ENCODE measurements at regions not wholly inside any gene's neighbourhood (a gene's known extent, or its start where the extent isn't known, plus 50 kb on each side); places are given as distances from the start of the nearest gene placed in this dataset.
"Not testable (repeated sequence)": the region's sequence is repeated elsewhere in the genome, so short reads cannot be mapped to it uniquely, and the experiment has no call there.

- DNase-seq, result no peak
Measured at GRCh38 chr16:17983114-17983513, 353.4 kb downstream of the NPIPA8 start.

DNA sequence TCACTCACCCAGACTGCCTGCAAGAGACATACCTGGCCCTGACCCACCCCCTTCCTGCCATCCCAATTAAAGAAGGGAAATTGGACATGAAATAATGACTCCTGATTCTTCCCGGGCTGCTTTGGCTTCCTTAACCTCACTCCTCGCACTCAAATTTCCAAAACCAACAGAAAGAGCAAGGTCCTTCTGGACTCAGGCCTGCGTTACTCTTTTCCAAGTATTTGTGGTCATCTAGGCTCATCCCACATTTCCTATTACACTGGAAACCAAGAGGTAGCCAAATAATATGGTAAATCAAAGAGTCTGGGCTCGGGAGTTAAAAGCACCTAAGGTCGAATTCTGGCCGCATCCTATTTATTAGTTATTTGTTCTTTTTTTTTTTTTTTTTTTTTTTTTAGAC is 359.3 kb downstream of the NPIPA8 start:
- DNase-seq, result no peak

- DNase-seq, result no peak
Measured at GRCh38 chr16:17972460-17972943, 364.0 kb downstream of the NPIPA8 start.

DNA sequence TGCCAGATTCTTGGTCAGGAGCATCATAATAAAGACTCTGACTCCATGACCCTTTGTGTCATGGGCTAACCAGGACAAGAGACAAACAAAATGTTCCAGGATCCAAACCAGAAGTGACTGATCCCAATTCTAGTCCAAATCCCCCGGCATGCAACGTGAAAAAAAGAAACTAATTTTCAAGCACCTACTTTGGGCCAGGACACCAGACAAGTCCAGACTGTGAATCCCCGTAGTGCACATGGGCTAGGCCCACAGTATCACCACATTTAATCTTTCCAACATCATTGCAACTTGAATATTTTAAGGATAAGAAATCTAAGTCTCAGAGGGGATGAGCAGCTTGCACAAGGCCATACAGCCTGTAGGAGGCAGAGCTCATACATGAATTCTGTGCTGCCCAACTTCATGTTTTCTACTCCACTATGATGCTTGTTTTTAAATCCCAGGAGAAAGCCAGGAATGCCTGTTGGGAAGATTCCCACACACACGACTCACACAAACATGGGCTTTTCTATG is 365.7 kb downstream of the NPIPA8 start:
- no peak for DNase-seq

- no peak for DNase-seq
Measured at GRCh38 chr16:17970157-17970765, 366.3 kb downstream of the NPIPA8 start.

- DNase-seq, result no peak
Measured at GRCh38 chr16:17965133-17965900, 371.2 kb downstream of the NPIPA8 start.

DNA sequence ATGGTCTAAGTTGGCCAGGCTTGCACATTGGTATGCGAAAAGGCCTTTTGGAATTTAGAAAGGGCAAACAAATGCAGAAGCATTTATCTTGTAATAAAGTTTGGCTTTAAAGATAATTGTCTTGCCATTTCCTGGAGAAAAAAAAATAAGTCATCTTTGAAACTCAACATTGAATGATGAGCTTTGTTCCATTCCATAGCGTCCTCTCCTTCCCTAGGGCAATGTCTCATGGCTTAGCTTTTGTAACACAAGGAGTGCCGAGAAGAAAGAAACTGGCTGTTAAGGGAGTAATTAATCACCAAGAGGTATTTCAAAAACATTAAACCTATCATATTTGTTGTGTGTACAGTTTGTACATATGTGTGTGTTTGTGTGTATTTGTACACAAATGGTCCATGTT is 372.3 kb downstream of the NPIPA8 start:
- DNase-seq, result no peak

GRCh38 chr16:17963185-17963836 is 373.2 kb downstream of the NPIPA8 start:
- no peak for DNase-seq

DNA sequence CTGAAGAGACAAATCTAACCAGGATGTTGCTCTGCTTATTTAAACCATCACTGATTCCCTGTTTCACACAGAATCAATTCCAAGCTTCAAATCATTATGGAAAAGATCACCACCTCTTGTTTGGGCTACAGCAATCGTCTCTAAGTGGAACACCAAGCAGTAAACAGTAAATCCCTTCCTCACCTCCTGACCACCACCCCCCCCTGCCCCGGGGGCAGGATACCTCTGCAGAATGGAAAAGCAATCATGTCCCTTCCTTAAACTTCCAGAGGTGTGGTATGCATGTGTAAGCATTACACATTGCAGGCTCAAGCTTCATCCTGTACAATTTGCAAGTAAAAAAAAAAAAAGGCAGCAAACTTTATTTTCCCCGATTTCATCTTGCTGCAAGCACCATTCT is 373.8 kb downstream of the NPIPA8 start:
- no peak for DNase-seq

GRCh38 chr16:17961822-17962221 is 374.7 kb downstream of the NPIPA8 start:
- DNase-seq, result not testable (repeated sequence)

- no peak for DNase-seq
Measured at GRCh38 chr16:17951378-17951777, 385.2 kb downstream of the NPIPA8 start.

DNA sequence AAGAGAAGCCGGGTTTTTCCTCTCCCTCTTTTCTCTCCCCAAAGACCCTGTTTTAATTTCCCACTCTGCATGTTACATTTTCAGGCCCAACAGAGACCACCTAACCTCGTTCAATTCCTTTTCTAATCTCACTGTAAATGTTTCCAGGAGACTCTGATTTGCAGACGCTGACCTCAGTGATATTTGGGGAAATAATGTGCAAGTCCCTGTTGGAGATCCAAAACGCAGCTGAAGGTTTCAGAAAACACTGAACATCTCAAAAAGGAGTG is 386.6 kb downstream of the NPIPA8 start:
- DNase-seq, result no peak

- no peak for DNase-seq
Measured at GRCh38 chr16:17949141-17949981, 387.2 kb downstream of the NPIPA8 start.

DNA sequence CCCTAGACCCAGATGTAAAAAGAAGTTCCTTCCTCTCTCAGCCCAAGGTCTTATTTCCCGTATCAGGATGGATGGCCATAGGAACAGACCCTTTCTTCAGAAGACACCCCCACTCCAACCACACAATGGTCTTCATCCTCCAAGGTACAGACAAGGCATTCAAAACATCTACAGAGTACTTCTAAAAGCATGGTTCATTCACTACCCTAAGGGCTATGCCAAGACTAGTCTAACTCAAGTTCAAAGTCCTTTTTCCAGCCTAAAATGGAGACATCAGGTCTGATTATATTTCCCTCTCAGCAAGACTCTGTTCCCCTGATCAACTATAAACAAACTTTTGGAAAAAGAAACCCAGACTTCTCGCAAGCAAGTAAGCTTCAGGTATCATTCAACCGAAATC is 388.9 kb downstream of the NPIPA8 start:
- no peak for DNase-seq

DNA sequence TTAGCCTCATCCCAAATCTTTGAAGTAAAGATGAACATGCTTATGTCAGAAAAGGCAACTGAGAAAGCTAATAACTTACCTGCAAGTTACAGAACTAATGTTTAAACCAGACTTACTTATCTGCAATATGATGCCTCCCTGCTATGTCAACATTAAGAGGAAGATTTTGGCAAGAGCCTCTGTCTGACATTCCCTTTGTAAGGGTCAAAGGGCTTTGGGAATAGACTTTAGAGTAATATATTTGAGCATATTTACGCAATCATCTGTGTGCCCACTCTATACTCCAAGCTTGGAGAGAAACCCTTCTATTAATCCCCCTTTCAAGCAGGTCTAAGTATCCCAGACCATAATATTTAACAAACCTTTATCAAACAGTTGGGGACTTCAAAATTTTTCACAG is 389.4 kb downstream of the NPIPA8 start:
- DNase-seq, result no peak

- peak; percentile 79 for DNase-seq
Measured at GRCh38 chr16:17945080-17945601, 391.4 kb downstream of the NPIPA8 start.

DNA sequence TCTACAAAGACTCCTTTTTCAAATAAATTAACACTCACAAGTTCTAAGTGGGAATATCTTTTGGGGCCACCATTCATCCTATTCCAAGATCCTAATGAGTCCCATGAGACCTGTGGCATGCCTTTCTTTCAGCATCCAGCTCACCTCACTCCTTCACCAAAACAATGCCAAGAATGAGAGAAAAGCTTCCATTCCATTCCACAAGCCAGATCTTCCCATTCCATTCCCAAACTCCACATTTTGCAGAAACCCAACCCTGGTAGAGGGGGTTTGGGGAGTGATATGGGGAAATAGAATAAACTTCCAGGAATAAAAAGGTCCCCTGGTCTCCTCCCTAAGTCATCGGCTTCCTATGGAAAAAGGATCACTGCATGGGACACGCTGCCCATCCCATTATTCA is 392.2 kb downstream of the NPIPA8 start:
- no peak for DNase-seq

DNA sequence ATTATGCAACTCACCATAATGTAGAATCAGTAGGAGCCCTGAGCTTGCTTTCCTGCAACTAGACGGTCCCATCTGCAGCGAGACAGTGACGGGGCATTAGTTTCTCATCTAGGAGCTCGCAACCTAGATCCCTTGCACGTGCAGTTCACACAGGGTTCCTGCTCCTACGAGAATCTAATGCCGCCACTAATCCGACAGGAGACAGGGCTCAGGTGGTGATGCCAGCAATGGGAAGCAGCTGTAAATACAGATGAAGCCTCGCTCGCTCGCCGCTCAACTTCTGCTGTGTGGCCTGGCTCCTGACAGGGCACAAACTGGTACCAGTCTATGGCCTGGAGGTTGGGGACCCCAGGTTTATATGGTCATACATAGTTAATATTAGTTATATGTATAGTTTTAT is 394.5 kb downstream of the NPIPA8 start:
- no peak for DNase-seq

- DNase-seq, result no peak
Measured at GRCh38 chr16:17940584-17941364, 395.8 kb downstream of the NPIPA8 start.

GRCh38 chr16:17939723-17940122 is 396.8 kb downstream of the NPIPA8 start:
- no peak for DNase-seq

- no peak for DNase-seq
Measured at GRCh38 chr16:17939122-17939536, 397.4 kb downstream of the NPIPA8 start.

DNA sequence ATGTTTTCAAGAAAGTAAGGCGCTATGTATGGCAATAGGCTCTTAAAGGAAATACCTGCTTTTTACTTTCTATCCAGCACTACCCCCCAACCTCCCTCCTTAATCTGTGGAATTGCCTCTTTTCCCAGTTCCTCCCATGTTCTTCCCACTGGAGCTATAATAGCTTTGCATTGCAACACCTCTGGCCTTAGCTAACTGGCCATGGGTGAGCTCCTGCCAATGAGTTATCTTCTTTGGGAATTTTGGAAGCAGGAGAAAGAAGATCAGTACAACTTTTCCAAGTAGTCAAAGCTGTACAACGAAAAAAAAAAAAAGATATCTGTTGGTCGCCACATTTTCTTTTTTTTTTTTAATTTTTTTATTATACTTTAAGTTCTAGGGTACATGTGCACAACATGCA is 398.0 kb downstream of the NPIPA8 start:
- DNase-seq, result no peak
